T47D (cell line): ENCODE measurements at regions not wholly inside any gene's neighbourhood (a gene's known extent, or its start where the extent isn't known, plus 50 kb on each side); places are given as distances from the start of the nearest gene placed in this dataset.
"Not testable (repeated sequence)": the region's sequence is repeated elsewhere in the genome, so short reads cannot be mapped to it uniquely, and the experiment has no call there.

Experiments
- DNase-seq, 2 experiments: peaks; one replicate each; pipeline versions ENCODE4 v3.0.0 to v3.0.0-alpha.2; 2011 to 2012; ENCODE audit warnings: low read depth in 1 of 2, low spot score in 1 of 2
- JUND ChIP-seq: IDR thresholded peaks from 2 replicates; pipeline ENCODE4 v1.6.1; 2012; ENCODE audit warnings: low read depth
- in situ Hi-C: cut with HindIII; loops from 2 replicates; pipeline ENCODE4 v1.10.0; 2016; ENCODE audit warnings: low sequenced_read_pairs, low pct_unique_long_range_greater_than_20kb

DNA sequence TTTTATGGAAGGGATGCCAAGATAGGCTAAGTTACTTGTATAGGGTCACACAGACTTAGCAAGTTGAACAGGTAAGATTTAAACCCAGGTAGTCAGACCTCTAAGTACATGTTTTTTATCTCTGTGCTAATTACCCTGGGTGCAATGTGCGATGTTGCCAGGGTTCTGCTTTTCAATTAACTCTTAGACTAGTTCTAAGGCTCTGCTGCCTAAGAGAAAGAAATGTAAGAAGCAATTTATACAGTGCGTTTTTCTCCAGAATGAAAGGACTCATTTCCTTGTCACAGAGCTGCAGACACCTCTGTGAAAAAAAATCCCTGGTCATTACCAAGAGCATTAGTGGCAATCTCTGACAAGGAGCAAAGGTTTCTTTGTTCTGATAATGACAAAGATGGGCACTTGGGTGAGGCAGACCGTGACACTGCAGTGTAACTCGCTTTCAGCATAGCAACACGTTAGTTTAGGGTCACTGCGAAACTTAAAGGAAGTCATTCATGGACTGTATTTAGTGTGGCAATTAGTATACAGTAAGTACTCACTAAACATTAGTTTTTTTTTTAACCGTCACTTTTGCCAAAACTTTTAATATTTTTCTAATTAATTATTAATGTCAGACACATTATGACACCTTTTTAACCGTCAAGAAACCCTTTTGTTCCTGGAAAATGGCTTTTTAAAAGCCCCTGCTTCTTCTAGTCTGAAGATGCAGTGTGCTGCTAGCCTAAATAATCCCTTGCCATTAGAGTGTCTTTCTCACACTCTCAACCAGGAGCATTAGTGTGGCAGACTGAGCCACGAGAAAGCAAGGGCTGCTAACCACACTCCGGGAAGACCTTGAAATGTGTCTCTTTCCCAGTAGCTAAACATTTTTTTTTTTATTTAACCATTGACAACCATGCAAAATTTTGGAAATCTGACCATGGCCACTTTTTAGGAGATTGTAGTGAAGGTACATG lies 520.0 kb upstream of the C9orf72 start:
- in situ Hi-C loops, result no loop called here
- no peak for TF ChIP-seq JUND
- DNase-seq, result no peak

DNA sequence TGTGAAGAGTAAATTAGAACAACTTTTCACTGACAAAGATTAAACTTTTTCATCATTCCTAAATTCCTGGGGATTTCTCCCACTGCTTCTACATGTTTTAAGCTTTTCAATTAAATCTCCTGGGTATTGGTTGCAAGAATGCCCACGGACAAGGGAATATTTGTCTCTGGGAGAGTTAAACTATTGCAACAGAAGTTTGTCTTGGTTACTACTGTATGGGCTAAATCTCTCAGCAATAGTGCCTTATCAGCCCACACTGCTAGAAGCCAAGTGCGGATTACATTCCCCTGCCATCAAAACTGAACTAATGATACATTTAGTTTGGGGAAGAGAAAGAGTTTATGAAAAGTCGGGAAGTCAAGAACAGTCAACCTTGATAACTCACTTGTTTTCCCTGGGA lies 528.2 kb upstream of the C9orf72 start:
- in situ Hi-C loops, result no loop called here
- TF ChIP-seq JUND, result no peak
- DNase-seq, result no peak

DNA sequence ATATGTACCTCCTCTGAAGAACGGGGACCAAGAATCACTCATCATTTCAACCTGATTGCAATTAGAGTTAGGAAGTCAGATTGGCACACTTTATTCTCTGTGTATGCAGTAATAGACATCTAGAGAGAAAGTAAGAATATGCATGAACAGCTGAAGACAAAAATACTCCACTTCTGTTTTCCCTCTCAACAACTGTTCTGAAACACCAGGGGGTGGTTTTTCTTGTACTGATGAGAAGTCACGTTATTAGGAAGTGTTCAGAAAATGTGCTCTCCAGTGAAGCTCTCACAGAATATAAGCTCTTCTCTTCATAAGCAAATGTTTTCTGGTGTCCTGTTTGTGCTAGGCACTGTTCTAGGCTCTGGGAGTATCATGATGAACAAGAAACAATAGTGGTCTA lies 531.7 kb upstream of the C9orf72 start:
- in situ Hi-C loops, result no loop called here

DNA sequence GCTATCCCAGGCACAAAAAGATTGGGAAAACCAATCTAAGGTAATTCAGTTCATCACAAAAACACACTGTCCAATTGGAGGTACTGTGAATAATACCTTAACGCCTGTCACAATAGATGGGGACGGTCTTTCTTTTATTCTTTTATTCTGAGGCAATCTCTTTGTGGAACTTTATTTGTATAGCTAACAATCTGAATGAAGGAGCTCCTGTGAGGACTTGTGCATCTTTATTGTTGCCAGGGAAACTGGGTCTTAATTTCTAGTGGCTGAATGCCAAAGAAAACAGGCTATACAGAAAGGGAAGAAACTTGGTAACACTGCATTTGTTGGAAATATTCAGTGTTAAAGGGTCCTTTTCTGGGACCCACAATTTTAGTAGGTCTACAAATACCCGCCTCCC lies 546.9 kb upstream of the C9orf72 start:
- no peak for TF ChIP-seq JUND
- DNase-seq, result no peak
- in situ Hi-C loops, result no loop called here

More for the DNA sequence above, 531.7 kb upstream of the C9orf72 start:
- DNase-seq, result no peak
- no peak for TF ChIP-seq JUND

DNA sequence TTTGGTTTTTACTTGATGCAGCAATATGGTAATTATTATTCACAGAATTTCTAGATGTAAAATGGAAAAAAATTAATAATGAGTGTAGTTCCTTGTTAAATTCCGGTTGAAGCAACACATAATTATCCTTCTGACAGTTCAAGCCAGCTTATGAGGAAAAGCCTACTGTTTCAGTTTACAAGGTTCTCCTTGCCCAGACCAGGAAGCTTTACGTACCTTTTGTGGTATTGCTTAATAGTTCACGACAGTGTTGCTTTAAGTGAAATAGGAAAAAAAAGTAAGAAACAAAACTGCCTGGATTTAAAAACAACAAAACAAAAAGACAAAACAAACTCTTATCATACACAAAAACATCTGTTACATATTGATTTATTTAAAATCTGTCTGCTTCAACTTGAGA lies 547.3 kb upstream of the C9orf72 start:
- no peak for DNase-seq
- in situ Hi-C loops, result no loop called here
- TF ChIP-seq JUND, result no peak

DNA sequence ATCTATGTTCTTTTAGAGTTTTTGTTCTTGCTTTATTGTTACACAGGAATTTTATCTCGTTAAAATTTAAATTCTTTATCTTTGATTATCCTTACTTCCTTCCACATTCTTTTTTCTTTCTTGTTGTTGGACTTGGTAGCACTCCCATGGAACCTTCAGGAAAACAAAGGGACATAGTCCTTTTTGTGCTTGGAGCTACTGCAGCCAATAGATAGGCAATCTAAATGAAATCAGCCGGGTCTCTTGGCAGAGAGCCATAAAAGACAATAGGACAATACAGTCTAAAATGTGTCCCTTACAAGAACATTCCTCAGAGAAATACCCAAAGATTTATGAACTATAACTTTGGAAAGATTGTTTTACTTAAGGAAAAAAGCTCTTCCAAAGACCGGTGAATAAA lies 548.1 kb upstream of the C9orf72 start:
- DNase-seq, result no peak
- TF ChIP-seq JUND, result no peak
- in situ Hi-C loops, result no loop called here

DNA sequence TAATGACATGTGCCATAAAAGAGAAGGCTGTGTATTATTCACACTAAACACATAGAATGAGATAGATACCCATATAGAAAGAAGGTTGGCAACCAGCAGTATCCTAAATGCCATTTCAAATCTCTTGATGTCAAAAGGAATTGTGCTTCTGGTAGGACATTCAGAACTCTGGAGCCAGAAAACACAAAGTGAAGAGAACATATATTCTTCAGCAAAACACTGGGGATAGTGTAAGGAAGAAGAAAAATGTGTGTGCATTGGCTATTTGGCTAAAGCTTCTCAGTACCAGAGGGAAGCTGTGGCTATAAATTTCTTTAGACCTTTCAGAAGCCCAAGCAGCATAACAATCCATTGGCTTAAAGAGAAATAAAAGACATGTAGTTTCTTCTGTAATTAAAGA lies 551.6 kb upstream of the C9orf72 start:
- no peak for TF ChIP-seq JUND
- no peak for DNase-seq
- in situ Hi-C loops, result no loop called here

DNA sequence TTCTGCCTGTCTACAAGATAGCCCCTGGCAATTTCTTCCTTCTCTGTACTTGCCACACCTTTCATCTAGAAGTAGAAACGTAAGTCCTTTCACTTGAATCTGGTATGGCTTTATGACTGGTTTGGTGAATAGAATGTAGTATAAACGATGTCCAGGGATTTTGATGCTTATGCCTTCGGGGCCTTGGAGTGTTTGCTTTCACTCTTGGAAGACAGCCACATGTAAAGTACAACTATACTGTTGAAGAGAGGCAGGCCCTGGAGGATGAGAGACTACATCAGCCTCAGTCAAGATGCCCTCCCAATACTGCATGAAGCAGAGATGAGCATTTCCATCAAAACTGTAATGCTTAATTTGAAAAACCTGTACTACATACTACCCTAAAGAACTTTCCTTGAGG lies 553.8 kb upstream of the C9orf72 start:
- no peak for TF ChIP-seq JUND
- DNase-seq, result peak in 1 of 2 experiments; percentile 26
- in situ Hi-C loops, result no loop called here

DNA sequence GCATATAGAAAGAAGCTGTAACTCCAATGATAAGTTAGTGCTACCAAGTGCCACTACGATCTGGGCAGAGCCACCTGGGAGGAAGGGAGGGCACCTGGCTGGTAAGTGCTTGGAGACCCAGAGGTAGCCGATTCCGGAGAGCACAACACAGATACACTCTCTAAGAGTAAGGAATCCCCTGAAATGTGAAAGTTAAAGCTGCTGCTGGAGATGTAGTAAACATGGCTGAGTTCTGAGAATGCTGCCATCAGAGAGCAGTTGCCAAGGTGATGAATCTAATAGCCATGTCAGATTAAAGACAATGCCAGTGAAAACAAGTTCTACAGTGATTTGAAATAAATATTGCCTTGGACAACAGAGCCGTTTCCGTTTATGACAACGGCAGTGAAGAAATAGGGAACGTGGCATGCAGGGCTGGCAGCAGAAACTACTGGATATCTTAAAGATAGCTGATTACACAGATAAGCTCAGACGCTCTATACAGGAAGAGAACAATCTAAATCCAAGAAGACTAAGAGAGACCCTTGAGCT lies 561.2 kb upstream of the C9orf72 start:
- no peak for TF ChIP-seq JUND
- DNase-seq, result no peak
- in situ Hi-C loops, result no loop called here

DNA sequence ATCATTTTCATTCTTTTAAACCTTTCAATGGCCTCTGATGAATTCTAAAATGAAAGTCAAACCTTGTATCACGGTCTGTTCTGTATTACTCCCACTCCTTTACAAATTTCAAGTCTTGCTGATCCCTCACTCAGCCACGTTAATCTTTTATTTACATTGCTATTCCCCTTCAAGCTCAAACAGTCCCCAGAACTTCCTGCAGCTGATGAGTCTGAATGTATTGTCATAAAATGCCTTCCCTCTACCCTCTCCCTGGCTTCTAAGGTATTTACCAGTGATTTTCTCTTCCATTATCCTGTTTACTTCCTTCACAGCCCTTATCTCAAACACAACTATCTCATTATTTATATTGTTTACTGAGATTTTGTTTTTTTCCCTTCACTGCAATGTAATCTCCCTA lies 562.3 kb upstream of the C9orf72 start:
- DNase-seq, result no peak
- in situ Hi-C loops, result no loop called here
- TF ChIP-seq JUND, result no peak

DNA sequence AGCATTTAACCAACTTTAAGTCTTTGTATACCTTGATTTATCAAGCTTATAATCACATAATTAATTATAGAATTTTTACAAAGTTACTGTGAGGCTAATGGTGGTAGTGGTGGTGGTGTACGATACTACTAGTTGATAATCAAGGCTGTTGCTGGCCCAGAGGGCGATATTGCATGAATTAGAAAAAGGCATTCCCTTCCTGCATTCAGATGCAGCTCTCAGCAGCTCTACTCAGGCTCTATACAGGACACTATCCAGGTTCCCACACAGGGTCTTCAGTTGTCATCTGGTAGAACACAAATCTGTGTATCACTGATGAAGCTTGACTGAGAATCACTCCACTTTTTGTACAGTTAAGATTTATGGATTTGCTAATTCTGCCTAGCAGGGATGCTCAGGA lies 562.8 kb upstream of the C9orf72 start:
- TF ChIP-seq JUND, result no peak
- DNase-seq, result no peak
- in situ Hi-C loops, result no loop called here

DNA sequence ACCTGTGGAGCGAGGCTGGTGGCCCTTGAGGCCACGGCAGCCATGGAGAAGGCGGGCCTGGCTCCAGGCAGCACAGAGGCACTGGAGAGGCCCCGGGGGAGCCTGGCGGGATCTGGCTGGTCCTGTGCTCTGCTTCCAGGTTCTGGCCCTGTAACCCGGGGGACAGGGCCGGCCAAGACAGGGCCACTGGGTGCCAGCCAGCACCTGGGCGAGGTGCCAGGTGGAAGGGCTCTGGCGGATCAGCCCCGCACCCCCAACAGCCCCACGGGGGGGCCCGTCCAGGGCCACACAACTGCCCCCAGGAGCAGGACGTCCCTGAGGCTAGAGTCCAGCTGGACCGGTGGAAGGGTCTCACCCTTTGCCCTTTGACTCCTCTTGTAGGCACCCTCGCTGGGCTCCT lies 574.1 kb upstream of the C9orf72 start:
- DNase-seq, in situ Hi-C loops: not testable (repeated sequence)

DNA sequence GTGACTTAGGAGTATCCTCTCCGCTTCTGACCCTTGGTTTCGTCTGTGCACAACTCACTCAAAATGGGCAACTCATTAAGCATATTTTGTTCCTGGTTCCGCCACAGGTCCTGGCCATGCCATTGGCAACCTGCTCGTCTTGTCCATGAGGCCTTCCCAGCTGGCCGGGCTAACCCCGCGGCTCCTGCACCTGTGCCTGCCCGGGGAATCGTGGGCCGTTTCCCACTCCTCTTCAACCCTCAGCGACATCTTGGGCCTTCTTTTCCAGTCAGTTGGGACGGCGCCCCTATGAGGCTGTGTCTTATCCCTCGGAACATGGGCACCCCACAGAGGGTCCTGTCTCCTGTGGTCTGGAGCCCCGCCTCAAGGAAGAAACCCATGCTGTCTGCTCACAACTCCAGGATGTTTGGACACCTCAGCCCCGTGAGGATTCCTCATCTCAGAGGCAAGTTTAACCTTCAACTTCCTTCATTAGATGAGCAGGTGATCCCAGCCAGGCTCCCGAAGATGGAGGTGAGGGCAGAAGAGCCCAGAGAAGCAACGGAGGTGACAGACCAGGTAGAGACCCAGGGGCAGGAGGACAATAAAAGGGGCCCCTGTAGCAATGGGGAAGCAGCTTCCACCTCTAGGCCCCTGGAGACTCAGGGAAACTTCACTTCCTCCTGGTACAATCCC lies 574.8 kb upstream of the C9orf72 start:
- DNase-seq, in situ Hi-C loops: not testable (repeated sequence)

DNA sequence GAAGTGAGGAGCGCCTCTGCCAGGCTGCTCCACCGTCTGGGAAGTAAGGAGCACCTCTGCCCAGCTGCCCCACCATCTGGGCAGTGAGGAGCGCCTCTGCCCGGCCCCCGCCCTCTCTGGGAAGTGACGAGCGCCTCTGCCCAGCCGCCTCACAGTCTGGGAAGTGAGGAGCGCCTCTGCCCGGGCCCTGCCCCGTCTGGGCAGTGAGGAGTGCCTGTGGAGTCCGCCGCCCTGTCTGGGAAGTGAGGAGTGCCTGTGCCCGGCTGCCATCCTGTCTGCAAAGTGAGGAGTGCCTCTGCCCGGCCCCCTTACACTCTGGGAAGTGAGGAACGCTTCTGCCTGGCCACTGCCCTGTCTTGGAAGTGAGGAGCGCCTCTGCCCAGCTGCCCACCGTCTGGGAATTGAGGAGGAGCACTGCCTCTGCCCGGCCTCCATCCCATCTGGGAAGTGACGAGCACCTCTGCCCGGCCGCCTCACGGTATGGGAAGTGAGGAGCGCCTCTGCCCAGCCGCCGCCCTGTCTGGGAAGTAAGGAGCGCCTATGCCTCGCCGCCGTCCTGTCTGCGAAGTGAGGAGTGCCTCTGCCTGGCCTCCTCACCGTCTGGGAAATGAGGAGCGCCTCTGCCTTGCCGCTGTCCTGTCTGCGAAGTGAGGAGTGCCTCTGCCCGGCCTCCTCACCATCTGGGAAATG lies 576.2 kb upstream of the C9orf72 start:
- DNase-seq, in situ Hi-C loops: not testable (repeated sequence)
